Neuronal stem cell (in vitro differentiated cells): ENCODE measurements at regions not wholly inside any gene's neighbourhood (a gene's known extent, or its start where the extent isn't known, plus 50 kb on each side); places are given as distances from the start of the nearest gene placed in this dataset.

Experiments
- DNase-seq: peaks from one replicate; pipeline ENCODE4 v3.0.0-alpha.2; 2013; ENCODE audit warnings: low spot score
- H2AFZ ChIP-seq: one replicate; pipeline ENCODE4 v1.6.1; 2013; ENCODE audit warnings: mild to moderate bottlenecking, low read length, inconsistent platforms
- H2AK5ac ChIP-seq: 2 replicates; pipeline ENCODE4 v1.6.1; 2013; ENCODE audit warnings: low read depth, mild to moderate bottlenecking, inconsistent platforms, low read length, moderate library complexity, mixed read lengths
- H2BK120ac ChIP-seq: 2 replicates; pipeline ENCODE4 v1.6.1; 2013; ENCODE audit warnings: low read depth, mild to moderate bottlenecking, inconsistent platforms, low read length, moderate library complexity, mixed read lengths
- H2BK12ac ChIP-seq: one replicate; pipeline ENCODE4 v1.6.1; 2013; ENCODE audit warnings: low read length, inconsistent platforms
- H2BK15ac ChIP-seq: 2 replicates; pipeline ENCODE4 v1.6.1; 2013; ENCODE audit warnings: mild to moderate bottlenecking, low read length, inconsistent platforms, mixed read lengths
- H2BK5ac ChIP-seq: one replicate; pipeline ENCODE4 v1.6.1; 2013; ENCODE audit warnings: inconsistent platforms, mild to moderate bottlenecking, low read length, moderate library complexity
- H3K14ac ChIP-seq: one replicate; pipeline ENCODE4 v1.6.1; 2013; ENCODE audit warnings: low read length, inconsistent platforms
- H3K18ac ChIP-seq: 2 replicates; pipeline ENCODE4 v1.6.1; 2013; ENCODE audit warnings: low read length, inconsistent platforms
- H3K23ac ChIP-seq: 2 replicates; pipeline ENCODE4 v1.6.1; 2013; ENCODE audit warnings: low read depth, mild to moderate bottlenecking, mixed read lengths, low read length, inconsistent platforms; ENCODE audit not compliant: poor library complexity
- H3K27ac ChIP-seq: replicated peaks from 3 replicates; pipeline ENCODE4 v1.5.1; 2013; ENCODE audit warnings: low read length, inconsistent platforms
- H3K27me3 ChIP-seq, 3 experiments: 2 replicates each; pipeline ENCODE4 v1.6.1; 2013; ENCODE audit warnings: low read length in 3 of 3, mild to moderate bottlenecking in 2 of 3, inconsistent platforms in 1 of 3, low read depth in 1 of 3, mixed read lengths in 1 of 3, moderate library complexity in 1 of 3; ENCODE audit not compliant: control insufficient read depth in 3 of 3, insufficient read depth in 3 of 3
- H3K36me3 ChIP-seq, 2 donors: replicated peaks in 1 of 2; 2 replicates each; pipeline ENCODE4 v1.6.1; 2013; ENCODE audit warnings: low read length in 2 of 2; ENCODE audit not compliant: control insufficient read depth in 2 of 2, insufficient read depth in 2 of 2
- H3K4ac ChIP-seq: 2 replicates; pipeline ENCODE4 v1.6.1; 2013; ENCODE audit warnings: inconsistent platforms, mild to moderate bottlenecking, low read length, moderate library complexity
- H3K4me1 ChIP-seq, 2 donors: 1 replicate in 1 of 2; 2 replicates in 1 of 2; pipeline ENCODE4 v1.6.1; 2013; ENCODE audit warnings: low read length in 2 of 2, low read depth in 1 of 2; ENCODE audit not compliant: control insufficient read depth in 2 of 2, insufficient read depth in 1 of 2
- H3K4me2 ChIP-seq: one replicate; pipeline ENCODE4 v1.6.1; 2013; ENCODE audit warnings: mild to moderate bottlenecking, low read length, inconsistent platforms; ENCODE audit not compliant: insufficient read depth, poor library complexity, severe bottlenecking
- H3K4me3 ChIP-seq, 2 donors: 2 replicates each; pipeline ENCODE4 v1.5.1; 2013; ENCODE audit warnings: low read length in 2 of 2, mild to moderate bottlenecking in 2 of 2, inconsistent platforms in 1 of 2, moderate library complexity in 1 of 2
- H3K79me1 ChIP-seq: one replicate; pipeline ENCODE4 v1.6.1; 2013; ENCODE audit warnings: low read depth, mild to moderate bottlenecking, inconsistent platforms, low read length, moderate library complexity
- H3K9ac ChIP-seq: one replicate; pipeline ENCODE4 v1.6.1; 2013; ENCODE audit warnings: mild to moderate bottlenecking, low read depth, low read length, inconsistent platforms; ENCODE audit not compliant: poor library complexity
- H3K9me3 ChIP-seq, 2 donors: replicated peaks in 1 of 2; 2 replicates each; pipeline versions ENCODE3 to v1.6.1; 2013; ENCODE audit warnings: low read length in 2 of 2, mild to moderate bottlenecking in 2 of 2, inconsistent platforms in 1 of 2, low read depth in 1 of 2, mixed read lengths in 1 of 2, moderate library complexity in 1 of 2; ENCODE audit not compliant: control insufficient read depth in 2 of 2, insufficient read depth in 1 of 2
- H4K8ac ChIP-seq: one replicate; pipeline ENCODE4 v1.6.1; 2013; ENCODE audit warnings: low read depth, mild to moderate bottlenecking, inconsistent platforms, low read length, moderate library complexity
- H4K91ac ChIP-seq: one replicate; pipeline ENCODE4 v1.6.1; 2013; ENCODE audit warnings: low read length, low read depth, mild to moderate bottlenecking, inconsistent platforms; ENCODE audit not compliant: poor library complexity
- WGBS, 2 donors: extraction: QIAGEN DNeasy Blood & Tissue Kit; methylation state at CpG; one replicate each; pipeline ENCODE4 v1.1.7; 2013; ENCODE audit warnings: missing lambda C conversion rate in 2 of 2, mixed read lengths in 1 of 2; ENCODE audit not compliant: insufficient read length in 2 of 2, insufficient replicate concordance in 1 of 2; ENCODE audit errors: extremely low coverage in 2 of 2; 5-methylcytosine and 5-hydroxymethylcytosine counted together

DNA sequence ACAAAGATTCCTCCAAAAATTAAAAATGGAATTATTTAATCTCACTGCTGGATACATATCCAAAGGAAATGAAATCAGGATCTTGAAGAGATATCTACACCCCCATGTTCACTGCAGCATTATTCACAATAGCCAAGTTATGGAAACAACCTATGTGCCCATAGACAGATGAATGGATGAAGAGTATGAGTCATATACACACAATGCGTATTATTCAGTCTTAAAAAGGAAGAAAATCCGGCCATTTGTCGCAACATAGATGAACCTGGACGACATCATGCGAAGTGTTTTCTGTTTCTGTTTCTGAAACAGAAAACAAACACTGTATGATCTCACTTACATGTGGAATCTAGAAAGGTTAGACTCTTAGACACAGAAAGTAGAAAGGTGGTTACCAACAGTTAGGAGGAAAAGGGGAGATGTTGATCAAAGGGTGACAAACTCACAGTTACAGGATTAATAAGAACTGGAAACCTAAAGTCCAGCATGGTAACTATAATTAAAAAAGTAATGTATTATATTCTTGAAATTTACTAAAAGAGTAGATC lies 87.8 kb upstream of the ERBB4 start:
- Histone ChIP-seq H3K4me3 (no peak overlapping the region), H3K79me1 (no peaks in the 10 kb centered on the region), H3K27me3 (no peaks in the 10 kb centered on the region), H3K4ac (no peak overlapping the region), H3K36me3 (no peaks in the 10 kb centered on the region), H3K4me2 (no peak overlapping the region), H3K4me1 (no peaks in the 10 kb centered on the region), H2AK5ac (no peak overlapping the region), H3K27ac (no peak overlapping the region), H3K14ac (no peak overlapping the region), H2BK12ac (no peak overlapping the region), H3K9me3 (peaks cover 0 to 10% of the 10 kb centered on the region in 2 donors), H2BK120ac (no peak overlapping the region), H4K91ac (no peak overlapping the region), H2AFZ (no peak overlapping the region), H3K9ac (no peak overlapping the region), H3K23ac (no peak overlapping the region), H4K8ac (no peak overlapping the region), H2BK15ac (no peak overlapping the region), H3K18ac (no peak overlapping the region), H2BK5ac (no peak overlapping the region)
- DNase-seq: no peak
- WGBS, 2 donors: no CpG with 5 or more reads among the region's 5 CpGs

GRCh38 chr2:212619954-212620353 lies 81.4 kb upstream of the ERBB4 start:
- no CpG with 5 or more reads among the region's 1 CpG for WGBS, 2 donors
- Histone ChIP-seq H3K27ac (no peak overlapping the region), H2BK15ac (no peak overlapping the region)

DNA sequence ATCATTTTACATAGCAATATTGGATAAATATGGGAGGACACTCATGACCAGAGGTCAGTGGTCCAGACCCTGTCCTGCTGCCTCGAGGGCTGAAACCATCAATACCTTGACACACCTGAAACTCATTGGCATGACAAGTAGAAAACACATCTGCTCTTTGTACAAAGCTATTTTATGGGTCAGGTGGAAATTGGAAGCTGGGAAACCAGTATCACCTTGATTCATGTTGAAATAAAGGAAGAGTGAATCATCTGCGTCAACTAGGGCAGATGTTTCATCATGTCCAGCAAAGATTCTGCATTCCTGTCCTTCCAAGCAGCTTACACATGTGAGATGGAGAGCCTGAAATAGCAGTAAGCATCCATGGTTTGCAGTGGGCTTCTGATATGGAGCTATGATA lies 80.0 kb upstream of the ERBB4 start:
- no CpG with 5 or more reads among the region's 2 CpGs for WGBS, 2 donors
- no peak overlapping the region for H3K4me3 ChIP-seq
- no peak overlapping the region for H3K4me2 ChIP-seq
- no peak overlapping the region for H4K91ac ChIP-seq
- no peaks in the 10 kb centered on the region for H3K27me3 ChIP-seq
- H2BK12ac ChIP-seq: no peak overlapping the region
- no peak overlapping the region for H3K23ac ChIP-seq
- no peak overlapping the region for H2AFZ ChIP-seq
- H2BK5ac ChIP-seq: no peak overlapping the region
- DNase-seq: no peak
- no peaks in the 10 kb centered on the region for H3K4me1 ChIP-seq
- H2BK15ac ChIP-seq: no peak overlapping the region
- H3K27ac ChIP-seq: no peak overlapping the region
- H3K4ac ChIP-seq: no peak overlapping the region
- H4K8ac ChIP-seq: no peak overlapping the region
- H3K79me1 ChIP-seq: no peaks in the 10 kb centered on the region
- H3K9me3 ChIP-seq: peaks cover 2% of the 10 kb centered on the region in 2 donors
- no peak overlapping the region for H3K14ac ChIP-seq
- no peak overlapping the region for H2BK120ac ChIP-seq
- H3K36me3 ChIP-seq: no peaks in the 10 kb centered on the region
- H3K9ac ChIP-seq: no peak overlapping the region
- no peak overlapping the region for H2AK5ac ChIP-seq
- no peak overlapping the region for H3K18ac ChIP-seq

More at GRCh38 chr2:212619954-212620353, 81.4 kb upstream of the ERBB4 start:
- Histone ChIP-seq H2AK5ac (no peak overlapping the region), H3K79me1 (no peaks in the 10 kb centered on the region), H4K8ac (no peak overlapping the region), H3K18ac (no peak overlapping the region), H3K23ac (no peak overlapping the region), H3K27me3 (no peaks in the 10 kb centered on the region), H3K4ac (no peak overlapping the region), H2BK5ac (no peak overlapping the region), H3K9ac (no peak overlapping the region), H2AFZ (no peak overlapping the region), H3K4me1 (no peaks in the 10 kb centered on the region), H4K91ac (no peak overlapping the region), H3K4me3 (no peak overlapping the region), H3K14ac (no peak overlapping the region), H2BK120ac (no peak overlapping the region), H3K36me3 (no peaks in the 10 kb centered on the region), H3K9me3 (peaks cover 2% of the 10 kb centered on the region in 2 donors), H3K4me2 (no peak overlapping the region), H2BK12ac (no peak overlapping the region)
- no peak for DNase-seq

- Histone ChIP-seq H3K9ac (no peak overlapping the region), H3K4ac (no peak overlapping the region), H3K4me3 (no peak overlapping the region), H3K4me2 (no peak overlapping the region), H3K27me3 (no peaks in the 10 kb centered on the region), H4K8ac (no peak overlapping the region), H3K23ac (no peak overlapping the region), H2BK15ac (no peak overlapping the region), H3K36me3 (no peaks in the 10 kb centered on the region), H3K14ac (no peak overlapping the region), H3K79me1 (no peaks in the 10 kb centered on the region), H2AK5ac (no peak overlapping the region), H3K4me1 (no peaks in the 10 kb centered on the region), H2BK5ac (no peak overlapping the region), H2BK12ac (no peak overlapping the region), H2BK120ac (no peak overlapping the region), H3K9me3 (peaks cover 0 to 4% of the 10 kb centered on the region in 2 donors), H3K27ac (no peak overlapping the region), H2AFZ (no peak overlapping the region), H4K91ac (no peak overlapping the region), H3K18ac (no peak overlapping the region)
- no peak for DNase-seq
- WGBS, 2 donors: no CpG with 5 or more reads among the region's 3 CpGs
These were observed 72.3 kb upstream of the ERBB4 start for GRCh38 chr2:212610872-212611425.
